HCEC 1CT (cell line): ENCODE measurements at regions not wholly inside any gene's neighbourhood (a gene's known extent, or its start where the extent isn't known, plus 50 kb on each side); places are given as distances from the start of the nearest gene placed in this dataset.
"Not testable (repeated sequence)": the region's sequence is repeated elsewhere in the genome, so short reads cannot be mapped to it uniquely, and the experiment has no call there.

Source experiments
- DNase-seq: peaks from one replicate; pipeline ENCODE4 v3.0.0-alpha.2; 2017

- DNase-seq, result no peak
These were observed 769.1 kb upstream of the CDH8 start for GRCh38 chr16:62805221-62805857.

GRCh38 chr16:62794724-62795123 is 758.5 kb upstream of the CDH8 start:
- no peak for DNase-seq

GRCh38 chr16:62780081-62780480 is 743.8 kb upstream of the CDH8 start:
- DNase-seq, result not testable (repeated sequence)

GRCh38 chr16:62764572-62764971 is 728.3 kb upstream of the CDH8 start:
- DNase-seq, result no peak

- DNase-seq, result no peak
These were observed 724.2 kb upstream of the CDH8 start for GRCh38 chr16:62760398-62760797.

- DNase-seq, result no peak
These were observed 719.7 kb upstream of the CDH8 start for GRCh38 chr16:62755938-62756337.

- DNase-seq, result no peak
These were observed 716.6 kb upstream of the CDH8 start for GRCh38 chr16:62752854-62753253.

- no peak for DNase-seq
These were observed 715.0 kb upstream of the CDH8 start for GRCh38 chr16:62751218-62751617.

GRCh38 chr16:62741692-62742091 is 705.5 kb upstream of the CDH8 start:
- DNase-seq, result no peak

GRCh38 chr16:62738666-62739460 is 702.6 kb upstream of the CDH8 start:
- no peak for DNase-seq

GRCh38 chr16:62732092-62732491 is 695.9 kb upstream of the CDH8 start:
- no peak for DNase-seq

- not testable (repeated sequence) for DNase-seq
These were observed 688.5 kb upstream of the CDH8 start for GRCh38 chr16:62724670-62725269.

GRCh38 chr16:62720651-62721050 is 684.4 kb upstream of the CDH8 start:
- no peak for DNase-seq

- no peak for DNase-seq
These were observed 680.8 kb upstream of the CDH8 start for GRCh38 chr16:62717026-62717425.

- no peak for DNase-seq
These were observed 679.5 kb upstream of the CDH8 start for GRCh38 chr16:62715701-62716100.

GRCh38 chr16:62712566-62712965 is 676.3 kb upstream of the CDH8 start:
- no peak for DNase-seq

- no peak for DNase-seq
These were observed 675.6 kb upstream of the CDH8 start for GRCh38 chr16:62711797-62712196.

- DNase-seq, result no peak
These were observed 673.6 kb upstream of the CDH8 start for GRCh38 chr16:62709794-62710193.

GRCh38 chr16:62701426-62701825 is 665.2 kb upstream of the CDH8 start:
- no peak for DNase-seq

GRCh38 chr16:62700426-62701294 is 664.4 kb upstream of the CDH8 start:
- no peak for DNase-seq

GRCh38 chr16:62692685-62693084 is 656.4 kb upstream of the CDH8 start:
- DNase-seq, result no peak

GRCh38 chr16:62681819-62682218 is 645.6 kb upstream of the CDH8 start:
- DNase-seq, result no peak

- no peak for DNase-seq
These were observed 642.6 kb upstream of the CDH8 start for GRCh38 chr16:62678796-62679195.
